ENCODE measurements at regions not wholly inside any gene's neighbourhood (a gene's known extent, or its start where the extent isn't known, plus 50 kb on each side); places are given as distances from the start of the nearest gene placed in this dataset.

DNA sequence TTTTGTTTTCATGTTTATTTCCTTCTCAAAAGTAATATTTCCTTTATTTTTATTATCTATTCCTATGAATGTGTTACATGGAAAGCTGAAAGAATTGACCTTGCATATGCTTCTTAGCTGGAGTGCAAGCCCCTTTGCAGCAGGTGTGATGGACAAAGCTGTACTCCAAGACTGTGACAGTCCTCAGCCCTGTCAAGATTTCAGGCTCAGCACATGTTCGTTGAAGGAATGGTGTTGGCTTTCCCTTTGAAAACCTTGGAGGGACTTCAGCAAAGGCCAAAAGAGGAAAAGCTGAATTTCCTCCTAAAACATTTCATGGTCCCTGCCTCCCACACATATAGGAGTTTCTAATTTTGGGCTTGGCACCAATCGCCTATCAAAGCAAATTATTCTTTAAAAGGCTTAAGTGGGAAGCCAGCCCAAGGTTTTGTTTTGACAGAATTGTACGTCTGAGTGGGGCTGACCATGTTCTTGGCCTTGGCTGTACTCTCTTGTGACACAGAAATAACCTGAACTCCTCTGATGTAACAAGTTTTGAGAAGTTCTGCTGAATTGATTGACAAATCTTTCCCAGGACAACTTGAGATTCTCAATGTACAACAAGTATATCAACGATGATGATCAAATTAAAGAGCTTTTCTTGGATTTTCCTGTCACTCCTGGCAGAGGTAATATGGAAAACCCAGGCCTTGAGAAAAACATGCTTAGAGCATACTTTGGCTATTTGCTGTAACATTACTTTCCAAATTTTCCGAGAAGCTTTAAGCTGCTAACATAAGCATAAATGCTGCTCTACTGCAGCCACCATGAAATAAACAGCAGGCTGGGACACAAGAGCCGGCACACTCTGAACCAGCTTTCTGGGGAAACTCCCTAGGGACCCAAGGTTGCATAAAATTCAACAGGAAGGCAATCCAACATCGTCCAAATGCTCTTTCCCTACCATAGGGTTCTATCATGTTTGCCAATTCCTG, 135.7 kb upstream of the ZNF648 start:
- no peak for TF ChIP-seq CTCF (IDR thresholded peaks at IDR 0.05)
- Histone ChIP-seq H3K27ac (peak overlapping the region; percentile 51), H3K27me3 (ENCODE audit: low read depth) (no peaks in the 10 kb centered on the region), H3K36me3 (no peaks in the 10 kb centered on the region), H3K4me3 (no peak overlapping the region), H3K4me1 (peaks cover 33% of the 10 kb centered on the region), H3K9me3 (no peaks in the 10 kb centered on the region)
- ATAC-seq (peak; percentile 67 to 77), DNase-seq (no peak)
- intact Hi-C loops (cut with DNase I) = no loop called here

DNA sequence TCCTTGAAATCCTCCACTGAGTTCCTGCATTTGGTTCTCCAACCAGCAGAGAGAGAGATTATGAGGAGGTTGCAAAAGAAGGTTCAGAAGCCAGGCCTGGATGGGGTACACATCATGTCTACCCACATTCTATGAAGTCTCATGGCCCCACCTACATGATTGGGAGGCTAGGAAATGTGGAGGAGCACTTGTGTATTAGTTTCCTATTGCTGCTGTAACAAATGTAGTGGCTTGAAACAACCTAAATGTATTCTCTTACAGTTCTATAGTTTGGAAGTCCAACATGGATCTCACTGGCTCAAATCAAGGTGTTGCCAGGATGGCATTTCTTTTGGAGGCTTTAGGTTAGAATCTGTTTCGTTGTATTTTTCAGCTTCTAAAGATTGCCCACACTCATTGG, 134.2 kb upstream of the ZNF648 start:
- no peak for ATAC-seq
- peaks cover 31% of the 10 kb centered on the region for H3K4me1 ChIP-seq
- no peak for TF ChIP-seq CTCF (IDR thresholded peaks at IDR 0.05)
- H3K36me3 ChIP-seq = no peaks in the 10 kb centered on the region
- no peak overlapping the region for H3K27ac ChIP-seq
- DNase-seq = no peak
- intact Hi-C loops (cut with DNase I) = no loop called here
- no peaks in the 10 kb centered on the region for H3K9me3 ChIP-seq
- no peaks in the 10 kb centered on the region for H3K27me3 ChIP-seq (ENCODE audit: low read depth)
- H3K4me3 ChIP-seq = no peak overlapping the region

DNA sequence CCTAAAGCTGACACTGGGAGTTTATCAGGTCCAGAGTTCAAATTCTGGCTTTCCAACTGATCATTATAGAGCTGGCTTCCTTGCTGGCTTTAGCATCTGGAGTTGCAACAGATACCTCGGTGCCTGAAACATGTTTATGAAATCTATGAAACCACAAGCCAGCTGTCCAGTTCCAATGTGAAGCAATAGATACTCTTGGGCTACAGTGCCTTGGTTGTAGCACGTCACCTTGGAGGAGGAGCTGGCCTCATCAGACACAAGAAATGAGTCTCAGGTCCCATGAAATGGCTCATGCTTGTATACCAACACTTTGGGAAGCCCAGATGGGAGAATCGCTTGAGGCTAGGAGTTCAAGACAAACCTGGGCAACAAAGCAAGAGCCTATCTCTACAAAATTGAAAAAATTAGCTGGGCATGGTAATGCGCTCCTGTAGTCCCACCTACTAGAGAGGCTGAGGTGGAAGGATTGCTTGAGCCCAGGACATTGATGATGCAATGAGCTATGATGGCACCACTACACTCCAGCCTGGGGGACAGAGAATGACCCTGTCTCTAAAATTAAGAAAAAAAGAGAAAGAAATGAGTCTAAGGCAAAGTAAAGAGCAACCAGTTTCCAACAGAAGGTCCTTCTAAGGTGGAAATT, 132.5 kb upstream of the ZNF648 start:
- no peak overlapping the region for H3K27ac ChIP-seq
- H3K9me3 ChIP-seq = no peaks in the 10 kb centered on the region
- H3K36me3 ChIP-seq = no peaks in the 10 kb centered on the region
- H3K27me3 ChIP-seq (ENCODE audit: low read depth) = no peaks in the 10 kb centered on the region
- peak; percentile 62 to 74 for ATAC-seq
- DNase-seq = peak; percentile 66
- H3K4me1 ChIP-seq = peaks cover 24% of the 10 kb centered on the region
- TF ChIP-seq CTCF (IDR thresholded peaks at IDR 0.05) = no peak
- intact Hi-C loops (cut with DNase I) = no loop called here
- no peak overlapping the region for H3K4me3 ChIP-seq

DNA sequence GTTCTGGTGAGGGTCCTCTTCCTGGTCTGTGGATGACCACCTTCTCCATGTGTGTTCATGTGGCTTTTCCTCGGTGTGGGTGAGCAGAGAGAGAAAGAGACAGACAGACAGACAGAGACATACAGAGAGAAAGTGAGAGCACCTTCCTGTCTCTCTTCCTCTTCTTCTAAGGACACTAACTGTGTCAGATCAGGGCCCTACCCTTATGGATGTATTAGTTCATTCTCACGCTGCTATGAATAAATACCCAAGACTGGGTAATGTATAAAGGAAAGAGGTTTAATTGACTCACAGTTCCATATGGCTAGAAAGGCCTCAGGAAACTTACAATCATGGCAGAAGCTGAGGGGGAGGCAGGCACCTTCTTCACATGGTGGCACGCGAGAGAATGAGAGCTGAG, 131.5 kb upstream of the ZNF648 start:
- Histone ChIP-seq H3K27me3 (ENCODE audit: low read depth) (no peaks in the 10 kb centered on the region), H3K36me3 (no peaks in the 10 kb centered on the region), H3K4me3 (no peak overlapping the region), H3K9me3 (no peaks in the 10 kb centered on the region), H3K4me1 (peaks cover 17% of the 10 kb centered on the region), H3K27ac (no peak overlapping the region)
- intact Hi-C loops (cut with DNase I) = no loop called here
- TF ChIP-seq CTCF (IDR thresholded peaks at IDR 0.05) = no peak
- DNase-seq (no peak), ATAC-seq (peak; percentile 27 to 33)

DNA sequence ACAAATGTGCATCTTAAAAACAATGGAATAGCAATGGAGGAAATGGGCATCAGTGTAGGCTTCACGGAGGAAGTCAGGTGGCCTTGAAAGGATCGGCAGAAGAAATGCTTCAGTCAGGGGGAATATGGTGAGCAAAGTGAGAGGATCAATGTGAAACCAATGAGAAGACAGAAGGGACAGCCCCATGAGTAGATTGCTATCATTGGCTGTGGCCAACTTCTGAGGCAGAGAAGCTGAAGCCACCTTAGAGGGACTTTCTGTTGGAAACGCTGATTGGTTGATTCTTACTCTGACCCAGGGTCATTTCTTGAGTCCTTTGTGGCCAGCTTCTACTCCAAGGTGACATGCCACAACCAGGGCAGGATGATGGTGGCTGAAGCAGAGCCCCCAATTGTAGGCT, 130.7 kb upstream of the ZNF648 start:
- no peak for DNase-seq
- H3K9me3 ChIP-seq = no peaks in the 10 kb centered on the region
- H3K4me1 ChIP-seq = peaks cover 10% of the 10 kb centered on the region
- no peaks in the 10 kb centered on the region for H3K27me3 ChIP-seq (ENCODE audit: low read depth)
- no peak for TF ChIP-seq CTCF (IDR thresholded peaks at IDR 0.05)
- H3K27ac ChIP-seq = peak overlapping the region; percentile 1
- intact Hi-C loops (cut with DNase I) = no loop called here
- no peak overlapping the region for H3K4me3 ChIP-seq
- no peak for ATAC-seq
- no peaks in the 10 kb centered on the region for H3K36me3 ChIP-seq
